Upper lobe of right lung (tissue), 1 donor: ENCODE measurements at regions not wholly inside any gene's neighbourhood (a gene's known extent, or its start where the extent isn't known, plus 50 kb on each side); places are given as distances from the start of the nearest gene placed in this dataset.
A peak's percentile ranks its signal among the peaks of the same experiment; 100 is the strongest.

ENCODE experiments used
- ATAC-seq: fragments of 200-7000 bp; cut with Tn5 transposase; one replicate; pipeline ENCODE4 v1.9.1; 2020; ENCODE audit warnings: mild to moderate bottlenecking, moderate library complexity
- DNase-seq: peaks from one replicate; pipeline ENCODE4 v3.0.0-alpha.2; 2020
- H3K27ac ChIP-seq: fragments of 200-600 bp; one replicate; pipeline ENCODE4 v1.8.0; 2022
- H3K27me3 ChIP-seq: fragments of 200-600 bp; one replicate; pipeline ENCODE4 v1.8.0; 2022; ENCODE audit warnings: mild to moderate bottlenecking
- H3K36me3 ChIP-seq: fragments of 200-600 bp; one replicate; pipeline ENCODE4 v1.8.0; 2022
- H3K4me1 ChIP-seq: fragments of 200-600 bp; one replicate; pipeline ENCODE4 v1.8.0; 2022
- H3K4me3 ChIP-seq: fragments of 200-600 bp; one replicate; pipeline ENCODE4 v1.8.0; 2022; ENCODE audit warnings: mild to moderate bottlenecking
- H3K9me3 ChIP-seq: fragments of 200-600 bp; one replicate; pipeline ENCODE4 v1.8.0; 2022
- CTCF ChIP-seq: fragments of 200-600 bp; IDR thresholded peaks from one replicate; pipeline ENCODE4 v1.8.0; 2022; ENCODE audit warnings: antibody characterized with exemption
- intact Hi-C: fragments of 100-400 bp; cut with DNase I; formaldehyde crosslinking; loops from one replicate; pipeline ENCODE4 v1.11.0; 2022
- donor health status: DM: no; HTN: yes; CAD: no; lungs with severe emphysema.

- intact Hi-C loops = no loop called here
- Histone ChIP-seq H3K4me3 (no peak overlapping the region), H3K27me3 (no peaks in the 10 kb centered on the region), H3K27ac (no peak overlapping the region), H3K4me1 (no peaks in the 10 kb centered on the region), H3K9me3 (no peaks in the 10 kb centered on the region), H3K36me3 (no peaks in the 10 kb centered on the region)
- DNase-seq = no peak
- TF ChIP-seq CTCF = no peak
- no peak for ATAC-seq
Measured at GRCh38 chr3:117136003-117136402, 426.4 kb downstream of the TUSC7 start.

- no peak for ATAC-seq
Measured at GRCh38 chr3:117137065-117137464, 427.5 kb downstream of the TUSC7 start.

GRCh38 chr3:117139681-117140080 is 430.1 kb downstream of the TUSC7 start:
- Histone ChIP-seq H3K36me3 (no peaks in the 10 kb centered on the region), H3K4me1 (no peaks in the 10 kb centered on the region), H3K4me3 (no peak overlapping the region), H3K27ac (no peak overlapping the region), H3K27me3 (no peaks in the 10 kb centered on the region), H3K9me3 (no peaks in the 10 kb centered on the region)
- intact Hi-C loops = no loop called here
- DNase-seq (no peak), ATAC-seq (no peak)
- TF ChIP-seq CTCF = no peak

More at GRCh38 chr3:117137065-117137464, 427.5 kb downstream of the TUSC7 start:
- no peak for TF ChIP-seq CTCF
- Histone ChIP-seq H3K4me3 (no peak overlapping the region), H3K36me3 (no peaks in the 10 kb centered on the region), H3K27me3 (no peaks in the 10 kb centered on the region), H3K27ac (no peak overlapping the region), H3K9me3 (no peaks in the 10 kb centered on the region), H3K4me1 (no peaks in the 10 kb centered on the region)
- intact Hi-C loops = no loop called here
- no peak for DNase-seq

GRCh38 chr3:117141812-117142211 is 432.2 kb downstream of the TUSC7 start:
- H3K4me1 ChIP-seq = no peaks in the 10 kb centered on the region
- no peak for DNase-seq
- H3K27me3 ChIP-seq = no peaks in the 10 kb centered on the region
- intact Hi-C loops = no loop called here
- no peak overlapping the region for H3K27ac ChIP-seq
- H3K9me3 ChIP-seq = no peaks in the 10 kb centered on the region
- no peaks in the 10 kb centered on the region for H3K36me3 ChIP-seq
- TF ChIP-seq CTCF = no peak
- no peak for ATAC-seq
- no peak overlapping the region for H3K4me3 ChIP-seq

GRCh38 chr3:117144853-117145252 is 435.3 kb downstream of the TUSC7 start:
- DNase-seq (no peak), ATAC-seq (peak; percentile 68)
- no peak overlapping the region for H3K4me3 ChIP-seq

More at GRCh38 chr3:117144853-117145252, 435.3 kb downstream of the TUSC7 start:
- H3K27me3 ChIP-seq = no peaks in the 10 kb centered on the region
- no peak overlapping the region for H3K27ac ChIP-seq
- TF ChIP-seq CTCF = no peak
- no peaks in the 10 kb centered on the region for H3K9me3 ChIP-seq
- intact Hi-C loops = no loop called here
- H3K36me3 ChIP-seq = no peaks in the 10 kb centered on the region
- no peaks in the 10 kb centered on the region for H3K4me1 ChIP-seq
